ENCODE measurements at regions not wholly inside any gene's neighbourhood (a gene's known extent, or its start where the extent isn't known, plus 50 kb on each side); places are given as distances from the start of the nearest gene placed in this dataset.
A peak's percentile ranks its signal among the peaks of the same experiment; 100 is the strongest.

DNA sequence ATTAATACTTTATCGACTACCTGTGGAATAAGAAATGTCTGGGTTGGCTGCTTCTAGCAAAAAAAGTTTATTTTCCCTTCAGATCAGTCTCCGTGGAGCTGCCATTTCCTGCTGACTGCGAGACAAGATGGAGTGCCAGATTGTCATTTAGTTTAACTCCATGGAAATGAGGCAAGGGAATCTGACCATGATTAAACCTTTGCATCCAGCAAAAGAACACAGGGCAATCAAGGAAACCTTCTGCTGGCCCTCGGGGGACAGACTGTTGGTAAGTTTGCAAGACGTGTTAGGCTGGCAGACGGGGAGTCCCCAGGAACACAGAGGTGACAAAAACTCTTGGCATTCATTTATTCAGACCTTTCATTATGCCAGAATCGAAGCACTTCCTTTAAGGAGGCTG is 52.2 kb upstream of the SPACA1 start:
- DNase-seq (ENCODE audit: low read depth), result no peak

DNA sequence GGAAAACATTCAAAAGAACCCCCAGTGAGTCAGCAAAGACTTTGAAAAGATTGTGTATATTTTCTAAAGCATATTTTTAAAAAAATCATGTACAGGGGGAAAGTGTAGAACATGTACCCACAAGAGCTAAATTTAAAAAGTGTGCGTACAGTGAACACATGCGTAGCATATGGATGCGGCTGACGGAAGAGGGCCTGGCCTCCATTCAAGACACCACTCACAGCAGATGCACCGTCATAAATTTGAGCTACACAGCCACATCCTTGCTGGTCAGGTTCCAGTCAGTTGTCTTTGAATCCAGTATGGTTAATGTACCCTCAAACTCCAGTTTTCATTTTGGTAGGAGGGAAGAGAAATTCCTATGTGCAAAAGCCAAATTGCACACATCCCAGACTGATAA is 54.3 kb upstream of the SPACA1 start:
- DNase-seq (ENCODE audit: low read depth), result no peak

DNA sequence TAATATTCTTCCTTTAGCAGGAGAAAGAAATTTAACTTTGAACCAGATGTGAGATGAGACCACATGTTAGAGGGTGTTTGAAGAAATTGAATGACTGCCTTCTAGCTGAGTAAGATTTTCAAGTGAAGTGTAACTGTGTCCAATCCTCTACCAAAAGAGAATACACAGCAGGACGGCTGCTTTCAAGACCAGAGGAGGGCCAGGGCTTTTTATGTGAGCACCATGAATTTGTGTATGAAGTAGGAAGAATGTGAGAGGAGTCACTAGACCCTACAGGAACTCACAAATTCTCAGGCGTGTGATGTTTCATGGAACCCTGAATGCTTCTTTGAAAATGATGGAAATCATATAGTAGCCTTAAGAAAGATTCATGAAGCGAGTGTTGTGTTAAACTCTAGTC is 56.8 kb upstream of the SPACA1 start:
- DNase-seq (ENCODE audit: low read depth), result no peak

DNA sequence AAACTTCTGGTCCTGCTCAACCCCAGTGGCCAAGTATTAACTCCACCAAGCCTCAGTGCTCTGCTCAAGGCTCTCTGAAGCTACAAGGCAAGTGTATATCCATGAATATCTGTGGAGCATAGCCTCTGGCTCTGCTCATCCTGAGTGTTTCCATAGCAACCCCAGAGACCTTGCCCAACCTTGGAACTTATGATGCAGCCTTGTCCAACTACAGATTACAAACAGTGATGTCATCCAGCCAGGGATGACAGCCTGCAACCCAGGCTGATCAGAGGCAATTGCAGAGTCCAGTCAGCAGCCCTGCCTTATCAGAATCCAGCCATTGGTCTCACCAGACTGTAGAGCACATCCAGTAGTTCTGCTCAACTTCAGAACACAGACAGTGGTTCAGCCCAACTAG is 65.5 kb upstream of the SPACA1 start:
- no peak for DNase-seq (ENCODE audit: low read depth)

DNA sequence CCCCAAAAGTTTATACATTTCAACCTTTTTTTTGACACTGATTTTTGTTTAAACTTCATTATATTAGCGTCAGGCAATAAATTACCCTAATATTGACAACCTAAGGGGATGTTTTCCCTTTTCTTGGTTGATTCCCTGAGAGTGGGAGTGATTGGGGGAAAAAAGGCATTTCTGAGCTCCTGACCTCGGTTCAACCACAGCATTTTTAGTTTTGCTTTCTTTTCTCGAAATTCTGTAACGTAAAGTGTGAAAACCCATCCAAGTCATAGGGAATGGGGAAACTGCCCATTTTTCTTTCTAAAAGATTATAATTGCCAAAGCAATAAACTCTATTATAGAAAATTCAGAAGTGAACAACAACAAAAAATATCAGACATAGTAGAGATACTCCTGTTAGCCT is 67.9 kb upstream of the SPACA1 start:
- DNase-seq (ENCODE audit: low read depth), result no peak

DNA sequence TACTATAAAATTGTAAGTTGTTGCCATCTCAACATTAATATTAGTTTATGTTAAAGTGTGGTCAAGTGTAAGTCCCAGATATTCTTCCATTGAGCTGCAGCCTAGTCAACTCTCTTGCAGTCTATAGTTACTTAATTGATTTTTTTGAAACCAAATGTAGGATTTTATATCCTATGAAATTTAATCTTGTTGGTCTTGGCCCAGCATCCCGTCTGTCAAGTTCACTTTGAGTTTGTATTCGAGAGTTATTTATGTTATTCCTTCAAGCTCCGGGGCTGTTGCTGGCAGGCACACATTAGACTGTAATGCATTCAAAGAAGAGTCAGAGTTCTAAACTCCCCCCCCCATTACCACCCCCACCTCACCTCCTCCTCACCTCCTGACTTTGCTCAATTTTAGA is 71.0 kb upstream of the SPACA1 start:
- no peak for DNase-seq (ENCODE audit: low read depth)

DNA sequence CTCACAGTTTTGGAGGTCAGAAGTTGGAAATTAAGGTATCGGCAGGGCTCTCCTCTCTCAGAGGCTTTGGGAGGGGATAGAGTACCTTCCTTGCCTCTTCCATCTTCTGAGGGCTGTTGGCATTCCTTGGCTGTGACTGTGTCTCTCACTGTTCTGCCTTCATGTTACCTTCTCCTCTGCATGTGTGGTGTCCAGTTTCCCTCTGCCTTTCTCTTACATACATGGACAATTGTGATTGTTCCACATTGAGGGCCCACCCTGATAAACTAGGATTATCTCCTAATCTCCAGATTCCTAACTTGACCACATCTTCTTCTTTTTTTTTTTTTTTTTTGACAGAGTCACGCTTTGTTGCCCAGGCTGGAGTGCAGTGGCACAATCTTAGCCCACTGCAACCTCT is 72.1 kb upstream of the SPACA1 start:
- no peak for DNase-seq (ENCODE audit: low read depth)

DNA sequence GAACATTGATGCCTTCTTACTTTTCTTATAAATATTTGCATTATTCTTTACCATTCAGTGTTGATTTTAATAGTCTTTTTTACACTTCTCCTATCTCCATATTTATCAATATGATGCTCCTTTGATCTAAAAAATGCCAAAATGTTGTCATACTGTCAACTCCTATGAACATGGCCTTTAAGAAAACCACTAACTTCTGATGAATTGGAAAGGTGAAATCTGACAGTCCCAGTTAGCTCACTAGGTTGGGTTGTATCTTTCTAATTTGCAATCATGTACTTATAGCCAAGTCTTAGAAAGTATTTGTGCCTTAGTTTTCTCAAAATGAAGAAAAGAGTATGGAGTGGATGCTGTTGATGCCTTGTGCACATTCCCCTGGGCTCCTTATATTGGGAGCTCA is 75.4 kb upstream of the SPACA1 start:
- DNase-seq (ENCODE audit: low read depth), result no peak

DNA sequence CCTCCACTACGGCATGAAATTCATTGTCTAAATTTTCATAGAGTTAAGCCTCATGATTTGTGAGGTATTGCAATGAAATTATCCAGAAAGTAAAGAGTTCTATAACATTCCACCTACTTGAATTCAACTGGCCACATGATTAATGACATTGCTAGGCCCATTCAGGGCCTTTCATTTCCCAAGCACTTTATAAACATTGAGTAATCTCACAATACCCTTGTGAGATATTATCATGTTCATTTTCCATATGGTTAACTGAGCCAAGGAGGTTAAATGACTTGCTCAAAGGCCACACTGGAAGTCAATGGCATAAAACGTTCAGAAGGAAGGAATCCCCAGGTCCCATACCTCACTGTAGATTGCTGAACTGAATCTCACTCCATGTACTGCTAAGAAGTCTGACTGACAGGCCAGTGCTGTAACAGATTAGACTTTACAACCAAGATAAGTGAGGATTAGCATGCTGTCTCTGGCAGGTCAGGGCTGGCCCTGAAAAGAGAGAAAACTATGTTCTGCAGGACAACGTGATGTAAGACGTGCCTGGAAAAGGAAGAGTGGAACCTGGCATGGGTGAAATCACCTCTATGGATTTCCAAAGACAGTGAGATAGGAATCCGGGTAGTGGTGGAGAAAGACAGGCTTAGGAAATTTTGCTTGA is 75.9 kb upstream of the SPACA1 start:
- no peak for DNase-seq (ENCODE audit: low read depth)

DNA sequence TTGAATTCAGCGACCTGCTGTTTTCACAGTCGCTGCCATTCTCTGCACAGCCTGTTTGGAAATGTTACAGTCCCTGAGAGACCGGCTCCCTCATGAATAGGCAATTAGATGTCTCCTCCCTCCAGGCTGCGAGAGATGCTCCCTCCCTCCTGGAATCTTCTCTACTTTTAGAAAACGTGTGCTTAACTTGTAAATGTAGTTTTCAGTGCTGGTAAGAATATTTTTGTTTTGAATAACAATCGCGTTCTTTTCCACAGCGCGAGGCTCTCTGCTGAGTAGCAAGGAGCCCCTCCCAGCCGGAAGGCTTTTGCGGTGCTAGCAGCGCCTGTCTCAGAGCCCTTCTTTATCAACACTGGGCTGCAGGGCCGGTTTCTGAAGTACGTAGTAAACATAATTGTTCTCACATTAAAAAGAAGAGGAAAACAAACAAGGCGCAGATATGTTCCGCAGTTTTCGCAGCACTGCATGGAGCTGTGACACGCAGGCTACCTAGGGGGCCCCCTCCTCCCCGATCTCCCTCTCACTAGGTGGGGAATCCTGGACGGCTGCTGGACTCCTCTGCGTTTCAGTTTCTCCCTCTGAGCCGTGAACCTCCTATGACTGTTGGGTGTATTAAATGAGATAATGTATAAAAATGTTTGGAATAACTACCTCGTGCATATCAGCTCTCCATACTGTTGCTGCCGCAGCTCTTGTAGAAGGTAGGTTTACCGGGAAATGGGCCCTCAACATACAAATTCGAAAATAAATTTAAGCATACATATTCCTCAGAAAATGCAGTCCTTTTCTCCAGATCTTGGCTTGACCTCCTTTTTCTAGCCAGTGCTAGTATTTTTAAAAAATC is 79.0 kb upstream of the SPACA1 start:
- DNase-seq (ENCODE audit: low read depth), result no peak

DNA sequence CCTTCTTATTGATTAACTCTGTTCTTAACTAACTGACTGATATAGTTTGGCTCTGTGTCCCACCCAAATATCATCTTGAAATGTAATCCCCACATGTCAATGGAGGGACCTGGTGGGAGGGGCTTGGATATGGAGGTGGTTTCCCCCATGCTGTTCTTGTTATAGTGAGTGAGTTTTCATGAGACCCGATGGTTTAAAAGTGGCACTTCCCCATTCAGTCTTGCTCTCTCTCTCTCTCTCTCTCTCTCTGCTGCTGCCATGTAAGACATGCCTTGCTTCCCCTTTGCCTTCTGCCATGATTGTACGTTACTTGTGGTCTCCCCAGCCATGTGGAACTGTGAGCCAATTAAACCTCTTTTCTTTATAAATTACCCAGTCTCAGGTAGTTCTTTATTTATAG is 81.8 kb upstream of the SPACA1 start:
- no peak for DNase-seq (ENCODE audit: low read depth)

DNA sequence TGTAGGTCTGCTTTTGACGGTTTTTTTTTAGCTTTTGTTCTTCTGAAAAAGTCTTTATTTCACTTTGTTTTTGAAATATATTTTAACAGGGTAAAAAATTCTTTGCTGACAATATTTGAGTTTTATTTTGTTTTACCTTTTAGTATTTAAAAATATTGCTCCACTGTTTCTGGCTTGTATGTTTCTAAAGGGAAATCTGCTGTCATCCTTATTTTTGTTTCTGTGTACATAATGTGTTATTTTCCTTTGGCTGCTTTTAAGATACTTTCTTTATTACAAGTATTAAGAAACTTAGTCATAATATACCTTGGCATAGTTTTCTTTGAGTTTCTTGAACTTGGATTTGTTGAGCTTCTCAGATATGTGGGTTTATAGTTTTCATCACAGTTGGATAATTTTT is 88.6 kb upstream of the SPACA1 start:
- no peak for DNase-seq (ENCODE audit: low read depth)

DNA sequence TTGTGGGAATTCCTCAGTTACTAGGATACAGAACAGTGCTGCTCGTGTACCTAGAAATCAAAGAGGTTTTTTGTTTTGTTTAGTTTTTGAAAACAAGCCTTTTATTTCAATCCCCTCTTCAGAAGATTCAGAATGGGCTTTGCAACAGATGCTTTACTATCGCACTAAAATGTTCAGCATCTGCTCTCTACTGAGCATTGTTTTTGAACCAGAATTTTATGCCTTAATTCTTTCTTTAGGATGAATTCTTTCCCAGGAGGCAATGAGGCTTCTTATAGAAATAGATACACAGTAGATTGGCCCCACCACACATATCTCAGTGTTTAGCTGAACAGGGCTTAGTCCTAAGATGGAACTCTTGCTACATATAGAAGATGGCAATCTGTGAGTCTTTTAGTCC is 95.9 kb upstream of the SPACA1 start:
- DNase-seq (ENCODE audit: low read depth), result no peak

DNA sequence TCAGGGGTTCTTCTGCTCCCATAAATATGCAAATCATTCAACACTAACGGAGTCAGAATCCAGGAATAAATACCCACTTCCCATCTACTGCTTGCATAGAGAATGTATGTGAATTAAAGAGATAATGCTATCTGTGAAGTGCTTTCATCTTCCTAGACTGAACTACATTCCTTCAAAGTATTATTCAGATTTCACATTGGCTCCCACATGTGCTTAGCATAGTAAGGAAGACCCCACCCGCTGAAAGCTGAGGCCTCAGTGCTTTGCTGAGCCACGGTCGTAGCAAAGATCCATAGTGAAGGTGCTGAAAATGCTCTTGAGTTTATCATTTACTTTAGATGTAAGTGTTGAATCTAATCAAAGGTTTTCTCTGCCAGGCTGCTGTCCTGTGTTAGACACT is 97.0 kb upstream of the SPACA1 start:
- no peak for DNase-seq (ENCODE audit: low read depth)

DNA sequence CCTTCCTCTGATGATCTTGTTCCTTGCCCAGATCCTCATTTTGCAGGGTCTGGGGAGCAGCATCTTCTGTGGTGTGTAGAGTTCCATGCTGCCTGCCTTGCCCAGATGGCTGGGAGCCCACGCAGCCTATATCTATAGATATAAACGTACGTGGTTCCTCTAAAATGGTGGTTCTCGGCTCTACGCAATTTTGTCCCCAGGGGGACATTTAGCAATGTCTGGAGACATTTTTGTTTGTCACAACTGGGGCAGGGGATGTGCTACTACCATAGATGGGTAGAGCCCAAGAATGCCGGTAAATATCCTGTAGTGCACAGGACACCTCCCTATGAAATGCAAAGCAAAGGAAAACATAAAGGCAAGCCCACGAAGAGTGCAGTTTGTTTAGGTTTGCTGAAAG is 98.4 kb upstream of the SPACA1 start:
- no peak for DNase-seq (ENCODE audit: low read depth)

DNA sequence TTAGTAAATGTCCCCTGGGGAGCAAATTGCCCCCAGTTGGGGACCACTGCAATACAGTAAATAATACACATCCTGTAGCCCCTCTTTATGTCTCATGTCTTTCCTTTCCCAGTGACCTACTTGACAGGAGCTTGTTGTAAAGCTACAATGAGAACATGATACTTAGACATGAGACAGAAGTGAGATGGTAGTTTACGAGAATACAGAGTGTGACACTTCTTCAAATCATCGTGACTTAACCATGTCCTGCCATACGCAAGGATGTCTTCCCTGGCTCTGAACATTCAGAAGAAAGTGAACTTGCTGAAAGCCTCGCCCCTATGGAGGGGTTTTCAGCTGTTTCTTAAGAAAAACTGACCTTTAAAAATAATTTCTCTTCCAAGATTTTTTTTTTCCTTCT is 101.0 kb upstream of the SPACA1 start:
- no peak for DNase-seq (ENCODE audit: low read depth)

DNA sequence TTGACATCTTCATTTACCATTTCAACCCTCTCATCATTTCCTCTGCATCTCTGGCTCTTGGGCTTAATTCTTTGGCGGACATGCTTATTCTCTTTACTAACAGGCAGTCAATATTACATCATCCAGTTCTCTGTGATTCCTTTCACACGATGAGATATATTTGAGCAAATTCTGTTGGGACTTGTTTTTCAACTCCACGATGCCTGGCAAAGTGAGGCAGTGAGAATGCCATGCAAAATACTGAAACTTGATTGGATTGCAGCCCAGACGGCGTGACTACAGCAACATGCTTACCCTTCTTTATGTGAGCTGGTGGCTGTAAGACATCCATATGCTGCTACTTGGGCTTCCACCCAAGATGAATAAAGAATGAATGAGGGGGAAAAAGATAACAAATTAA is 101.7 kb upstream of the SPACA1 start:
- DNase-seq (ENCODE audit: low read depth), result peak; percentile 12

DNA sequence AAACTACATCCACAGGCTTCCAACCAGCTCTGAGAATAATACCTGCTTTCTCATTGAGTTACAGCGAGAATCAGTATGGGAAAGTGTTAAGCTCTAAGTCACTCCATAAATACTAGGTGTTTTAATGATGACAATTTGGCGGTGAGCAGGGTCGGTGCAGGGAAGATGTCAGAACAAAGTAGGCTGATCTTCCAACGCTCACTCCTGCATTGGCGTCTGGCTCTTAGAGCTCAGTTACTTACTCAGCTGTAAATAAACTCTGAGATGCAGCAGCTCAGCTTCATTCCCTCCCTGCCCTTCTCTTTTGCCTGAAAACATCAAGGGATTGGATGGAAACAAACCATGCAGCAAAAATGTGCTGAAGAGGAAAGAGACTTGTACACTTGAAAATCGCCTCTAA is 102.5 kb upstream of the SPACA1 start:
- no peak for DNase-seq (ENCODE audit: low read depth)

DNA sequence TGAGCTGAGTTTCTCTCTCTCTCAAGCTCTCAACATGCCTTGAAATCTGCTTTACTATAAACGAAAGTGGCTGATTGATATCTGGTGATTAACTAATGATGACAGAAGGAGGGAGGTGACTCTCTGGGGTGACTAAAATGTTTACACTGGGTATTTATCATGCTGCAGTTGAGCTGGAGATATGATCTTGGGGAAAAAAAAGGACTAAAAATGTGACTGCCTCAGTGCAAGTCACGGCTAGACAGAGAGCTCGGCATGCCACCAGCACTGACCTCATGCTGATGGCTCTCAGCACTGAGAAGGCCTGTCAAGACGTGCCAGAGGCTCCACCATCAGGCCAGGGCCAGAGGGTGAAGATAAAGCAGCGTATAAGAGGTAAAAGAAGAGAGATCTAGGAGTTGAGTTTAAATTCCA is 103.1 kb upstream of the SPACA1 start:
- no peak for DNase-seq (ENCODE audit: low read depth)

DNA sequence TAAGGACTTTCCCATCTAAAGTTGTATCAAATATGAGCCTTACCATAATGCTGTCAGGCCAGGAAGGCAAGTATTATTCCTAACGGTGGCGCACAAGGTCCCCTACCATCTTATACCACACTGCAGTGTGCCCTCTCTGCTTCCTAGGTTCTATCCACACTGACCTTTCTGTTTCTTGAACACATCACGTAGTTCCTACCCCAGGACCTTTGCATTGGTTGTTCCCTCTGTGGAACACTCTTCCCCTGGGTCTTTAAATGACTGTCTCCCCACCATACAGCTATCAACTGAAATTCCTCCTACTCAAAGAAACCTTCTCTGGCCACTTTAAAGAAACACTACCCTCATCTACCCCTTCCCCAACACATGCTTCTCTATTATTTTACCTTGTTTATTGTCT is 104.5 kb upstream of the SPACA1 start:
- DNase-seq (ENCODE audit: low read depth), result no peak

DNA sequence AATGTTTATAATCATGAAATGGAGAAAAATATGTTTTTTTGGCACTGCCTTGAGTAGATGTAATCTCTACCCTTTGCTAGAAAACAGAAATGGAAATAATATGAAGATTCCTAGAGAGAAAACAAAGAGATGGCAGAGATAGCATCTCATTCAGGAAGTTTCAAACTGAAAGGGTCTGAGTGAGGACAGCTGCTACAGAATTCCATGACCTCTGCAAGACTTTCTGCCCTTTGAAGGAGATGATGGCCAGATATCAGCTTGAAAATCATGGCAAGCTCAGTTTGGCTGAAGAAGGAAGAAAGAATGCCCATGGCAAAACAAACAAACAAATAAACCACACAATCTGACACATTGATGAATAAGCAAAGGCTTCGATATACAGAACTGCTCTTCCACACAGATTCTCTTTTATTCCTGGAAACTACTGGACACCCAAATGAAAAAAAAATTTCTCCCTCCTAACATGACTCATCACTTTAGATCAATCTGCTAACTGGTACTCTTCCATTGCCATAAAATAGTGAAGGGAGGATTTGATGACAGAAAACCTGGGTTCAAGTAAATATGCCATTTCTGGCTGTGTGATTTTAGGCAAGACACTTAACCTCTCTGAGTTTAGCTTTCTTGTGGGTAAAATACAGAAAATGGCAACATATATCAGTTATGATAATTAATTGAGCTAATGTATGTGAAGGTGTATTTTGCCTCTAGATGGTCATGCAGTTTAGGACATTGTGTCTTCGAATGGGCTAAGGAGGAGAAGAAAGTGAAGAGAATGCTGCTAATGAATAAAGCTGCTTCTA is 105.9 kb upstream of the SPACA1 start:
- DNase-seq (ENCODE audit: low read depth), result no peak

DNA sequence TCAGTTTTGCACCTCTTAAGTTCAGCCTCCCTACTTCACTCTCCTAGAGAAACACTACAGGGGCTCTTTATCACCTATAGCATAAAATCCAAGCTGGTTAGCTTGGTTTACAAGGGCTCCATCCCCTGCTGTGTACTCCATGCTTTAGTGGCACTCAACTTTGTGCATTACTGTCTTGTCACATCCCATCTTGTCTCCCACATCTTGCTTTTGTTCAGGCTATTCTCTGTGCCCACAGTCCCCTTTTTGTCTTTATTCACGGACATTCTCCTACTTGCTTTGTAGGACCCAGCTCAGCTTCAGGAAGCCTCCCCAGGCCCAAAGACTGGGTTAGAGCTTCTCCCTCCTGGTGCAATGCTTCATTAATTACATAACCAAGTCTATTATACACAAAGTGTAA is 107.9 kb upstream of the SPACA1 start:
- no peak for DNase-seq (ENCODE audit: low read depth)

DNA sequence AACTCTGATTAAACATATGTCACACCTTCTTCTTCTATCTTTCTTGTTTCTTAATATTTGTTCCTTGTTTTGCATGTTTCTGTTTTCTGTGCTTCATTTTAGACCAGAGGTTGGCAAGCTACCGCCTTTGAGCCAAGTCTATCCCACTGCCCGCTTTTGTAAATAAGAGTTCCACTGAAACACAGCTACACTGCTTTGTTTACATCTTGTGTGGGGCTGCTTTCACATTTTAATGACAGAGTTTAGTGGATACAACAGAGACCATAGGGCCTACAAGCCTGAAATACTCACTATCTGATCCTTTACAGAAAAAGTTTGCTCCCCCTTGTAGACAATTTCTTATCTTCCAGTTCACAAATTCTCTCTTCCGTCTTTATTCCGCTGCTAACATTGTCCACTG is 109.4 kb upstream of the SPACA1 start:
- DNase-seq (ENCODE audit: low read depth), result no peak

Measured in fibroblast of the conjunctiva (primary cell).